GM03348 (cell line): ENCODE measurements at regions not wholly inside any gene's neighbourhood (a gene's known extent, or its start where the extent isn't known, plus 50 kb on each side); places are given as distances from the start of the nearest gene placed in this dataset.
"Not testable (repeated sequence)": the region's sequence is repeated elsewhere in the genome, so short reads cannot be mapped to it uniquely, and the experiment has no call there.

ENCODE experiments used
- DNase-seq: peaks from one replicate; pipeline ENCODE4 v3.0.0; 2012; ENCODE audit warnings: low spot score

DNA sequence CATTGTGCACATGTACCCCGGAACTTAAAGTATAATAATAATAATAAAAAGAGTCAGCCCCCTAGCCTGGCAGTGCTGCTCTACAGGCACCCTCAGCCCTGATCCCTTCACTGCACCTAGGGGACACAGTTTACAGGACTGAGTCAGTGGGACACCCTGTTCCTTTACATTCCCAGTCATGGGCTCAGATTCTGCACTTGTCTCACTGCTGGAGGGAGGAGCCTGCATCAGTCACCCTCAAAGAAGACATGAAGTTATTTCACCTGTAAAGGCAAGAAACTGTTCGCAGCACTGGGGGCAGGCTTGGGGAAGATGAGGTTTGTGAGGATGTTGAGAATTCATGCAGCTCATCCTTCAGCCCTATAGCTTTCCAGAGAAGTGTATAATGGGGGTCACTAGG is 50.7 kb upstream of the VPREB1 start:
- DNase-seq, result no peak

GRCh38 chr22:22193462-22193861 is 51.1 kb upstream of the VPREB1 start:
- not testable (repeated sequence) for DNase-seq

GRCh38 chr22:22193006-22193405 is 51.6 kb upstream of the VPREB1 start:
- not testable (repeated sequence) for DNase-seq

- DNase-seq, result not testable (repeated sequence)
These were observed 54.8 kb upstream of the VPREB1 start for GRCh38 chr22:22189796-22190195.

- not testable (repeated sequence) for DNase-seq
These were observed 56.7 kb upstream of the VPREB1 start for GRCh38 chr22:22187863-22188262.

- DNase-seq, result no peak
These were observed 57.3 kb upstream of the VPREB1 start for GRCh38 chr22:22187299-22187698.

- no peak for DNase-seq
These were observed 58.6 kb upstream of the VPREB1 start for GRCh38 chr22:22185844-22186499.

DNA sequence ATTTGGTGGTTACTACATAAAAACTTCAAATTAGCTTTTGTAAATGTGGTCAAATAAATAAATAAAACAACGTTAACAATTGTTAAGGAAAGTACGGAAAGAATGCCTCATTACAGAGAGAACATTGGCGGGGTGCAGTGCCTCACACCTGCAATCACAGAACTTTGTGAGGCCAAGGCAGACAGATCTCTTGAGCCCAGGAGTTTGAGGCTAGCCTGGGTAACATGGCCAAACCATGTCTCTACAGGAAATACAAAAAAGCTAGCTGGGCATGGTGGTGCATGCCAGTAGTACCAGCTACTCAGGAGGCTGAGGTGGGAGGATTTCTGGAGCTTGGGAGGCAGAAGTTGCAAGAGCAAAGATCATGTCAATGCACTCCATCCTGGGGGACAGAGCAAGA is 59.4 kb upstream of the VPREB1 start:
- no peak for DNase-seq

DNA sequence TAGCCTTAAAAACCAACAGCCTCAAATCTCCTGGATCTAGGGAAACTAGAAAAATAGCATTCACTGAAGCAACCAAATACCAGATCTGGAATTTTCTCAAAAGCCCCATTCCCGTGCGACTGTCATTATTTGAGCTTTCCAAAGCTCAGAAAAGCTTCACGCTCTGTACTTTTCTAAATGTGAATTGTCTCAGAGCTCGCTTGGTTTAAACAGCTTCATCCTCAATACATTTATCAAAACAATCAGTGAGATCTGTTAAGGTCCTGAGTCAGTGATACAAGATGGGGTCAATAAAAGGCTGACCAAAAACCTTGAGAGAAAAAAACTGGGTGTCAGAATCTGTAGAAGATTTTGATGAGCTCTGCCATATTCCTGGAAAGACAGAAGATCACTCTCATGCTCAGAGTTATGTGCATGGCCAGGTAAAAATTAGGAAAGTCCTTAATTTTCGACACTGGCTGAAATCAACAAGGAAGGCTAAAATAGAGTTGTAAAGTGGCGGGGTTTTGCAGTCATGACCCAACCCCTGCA is 60.2 kb upstream of the VPREB1 start:
- no peak for DNase-seq

GRCh38 chr22:22182990-22183264 is 61.7 kb upstream of the VPREB1 start:
- DNase-seq, result no peak

DNA sequence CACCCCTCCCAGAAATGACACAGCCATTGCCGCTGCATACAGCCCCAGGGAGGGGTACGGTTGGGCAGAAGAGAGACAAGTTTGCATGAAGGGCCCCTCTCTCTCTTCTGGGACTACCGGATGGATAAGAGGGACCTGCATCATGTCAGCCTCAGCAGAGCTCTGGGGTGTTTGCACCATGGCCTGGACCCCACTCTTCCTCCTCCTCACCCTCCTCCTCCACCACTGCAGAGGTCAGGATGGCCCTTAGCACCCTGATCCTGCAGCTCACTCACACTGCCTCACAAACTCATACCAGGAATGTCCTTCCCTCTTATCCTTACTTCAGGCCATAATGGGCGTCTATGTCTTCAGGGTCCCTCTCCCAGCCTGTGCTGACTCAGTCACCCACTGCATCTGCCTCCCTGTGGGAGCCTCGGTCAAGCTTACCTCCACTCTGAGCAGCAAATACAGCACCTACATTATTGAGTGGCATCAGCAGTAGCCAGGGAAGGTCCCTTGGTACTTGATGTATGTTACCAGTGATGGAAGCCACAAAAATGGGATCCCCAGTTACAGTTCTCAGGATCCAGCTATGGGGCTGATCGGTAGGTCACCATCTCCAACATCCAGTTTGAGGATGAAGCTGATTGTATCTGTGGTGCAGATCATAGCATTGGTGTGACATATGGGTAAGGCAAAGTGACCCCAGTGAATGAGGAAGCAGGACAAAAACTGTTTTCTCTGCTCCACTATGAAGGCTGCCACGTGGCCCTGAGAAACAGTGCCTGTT is 62.2 kb upstream of the VPREB1 start:
- DNase-seq, result no peak

- no peak for DNase-seq
These were observed 63.2 kb upstream of the VPREB1 start for GRCh38 chr22:22181341-22181850.

DNA sequence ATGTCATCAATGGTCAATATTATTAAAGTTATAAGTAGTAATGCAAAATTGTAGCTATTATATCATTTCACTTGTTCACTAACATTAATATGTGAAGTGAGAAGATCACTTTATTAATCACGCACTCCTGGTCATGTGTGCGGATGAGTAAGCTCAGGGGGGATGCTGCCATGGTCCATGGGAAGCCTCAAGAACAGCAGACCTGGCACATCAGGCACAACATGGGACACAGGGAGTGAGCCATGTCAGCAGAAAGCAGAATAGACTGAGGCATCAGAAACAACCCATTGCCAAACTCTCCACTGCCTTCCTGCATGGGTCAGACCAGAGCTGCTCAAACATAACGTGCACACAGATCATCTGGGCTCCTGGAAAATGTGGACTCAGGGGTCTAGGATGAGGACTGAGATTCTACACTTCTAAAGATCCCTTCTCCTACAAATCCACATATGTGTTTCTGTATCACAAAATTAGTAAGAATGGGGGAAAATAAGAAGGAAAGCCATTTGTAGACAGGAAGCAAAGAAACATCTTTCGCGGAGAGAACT is 63.8 kb upstream of the VPREB1 start:
- no peak for DNase-seq

DNA sequence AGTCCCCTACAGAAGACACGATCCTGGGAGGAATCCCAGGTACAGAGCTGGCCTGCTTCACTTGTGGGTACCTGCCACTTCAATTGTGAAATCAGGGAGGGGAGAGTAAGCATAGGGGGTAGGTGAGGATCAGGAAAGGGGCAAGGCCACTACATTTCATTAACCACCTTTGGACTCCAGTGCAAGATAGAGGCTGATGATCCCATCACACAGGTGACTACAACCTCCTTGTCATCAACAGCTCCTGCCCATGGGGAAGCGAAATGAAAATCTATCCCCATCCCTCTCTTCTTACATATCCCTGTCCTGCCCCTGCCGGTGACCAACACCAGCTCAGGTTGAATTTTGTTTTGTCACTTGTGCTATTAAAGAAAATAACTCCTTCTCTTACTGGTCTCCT is 64.7 kb upstream of the VPREB1 start:
- DNase-seq, result no peak

- no peak for DNase-seq
These were observed 65.6 kb upstream of the VPREB1 start for GRCh38 chr22:22178992-22179391.

- no peak for DNase-seq
These were observed 66.1 kb upstream of the VPREB1 start for GRCh38 chr22:22178355-22178965.

DNA sequence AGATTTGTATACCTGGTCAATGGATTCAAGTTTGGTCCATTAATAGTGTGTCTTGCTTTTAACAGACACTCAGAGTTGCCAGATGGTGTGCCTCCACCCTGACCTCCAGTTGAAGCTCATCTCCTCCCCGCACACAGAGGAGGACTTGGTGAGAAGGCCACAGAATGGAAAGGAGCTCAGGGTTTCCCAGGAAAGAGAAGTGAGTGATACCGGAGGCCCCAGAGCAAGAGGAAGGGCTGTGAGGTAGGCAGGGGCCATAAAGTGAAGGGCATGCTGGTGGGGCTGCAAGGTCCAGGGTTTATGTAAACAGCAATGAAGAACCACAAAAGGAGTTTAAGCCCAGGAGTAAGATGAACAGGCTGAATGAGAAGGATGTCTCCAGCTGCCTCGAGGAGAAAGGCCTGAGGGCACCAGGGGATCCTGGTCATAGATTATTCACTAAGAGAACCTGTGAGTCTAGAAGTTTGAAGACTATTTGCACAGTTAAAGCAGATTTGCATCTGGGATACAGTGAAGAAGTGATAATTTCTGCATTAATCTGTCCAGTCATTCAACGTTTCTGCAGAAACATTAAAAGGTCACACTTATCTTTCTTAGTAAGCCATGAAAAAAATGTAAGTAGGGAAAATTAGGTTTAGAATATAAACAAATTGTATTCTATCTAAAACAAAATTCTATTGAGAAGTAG is 67.5 kb upstream of the VPREB1 start:
- no peak for DNase-seq

DNA sequence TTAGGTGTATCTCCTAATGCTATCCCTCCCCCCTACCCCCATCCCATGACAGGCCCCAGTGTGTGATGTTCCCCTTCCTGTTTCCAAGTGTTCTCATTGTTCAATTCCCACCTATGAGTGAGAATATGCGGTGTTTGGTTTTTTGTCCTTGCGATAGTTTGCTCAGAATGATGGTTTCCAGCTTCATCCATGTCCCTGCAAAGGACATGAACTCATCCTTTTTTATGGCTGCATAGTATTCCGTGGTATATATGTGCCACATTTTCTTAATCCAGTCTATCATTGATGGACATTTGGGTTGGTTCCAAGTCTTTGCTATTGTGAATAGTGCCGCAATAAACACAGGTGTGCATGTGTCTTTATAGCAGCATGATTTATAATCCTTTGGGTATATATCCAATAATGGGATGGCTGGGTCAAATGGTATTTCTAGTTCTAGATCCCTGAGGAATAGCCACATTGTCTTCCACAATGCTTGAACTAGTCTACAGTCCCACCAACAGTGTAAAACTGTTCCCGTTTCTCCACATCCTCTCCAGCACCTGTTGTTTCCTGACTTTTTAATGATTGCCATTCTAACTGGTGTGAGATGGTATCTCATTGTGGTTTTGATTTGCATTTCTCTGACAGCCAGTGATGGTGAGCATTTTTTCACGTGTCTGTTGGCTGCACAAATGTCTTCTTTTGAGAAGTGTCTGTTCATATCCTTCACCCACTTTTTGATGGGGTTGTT is 71.5 kb upstream of the VPREB1 start:
- not testable (repeated sequence) for DNase-seq

- DNase-seq, result peak; percentile 26
These were observed 73.0 kb upstream of the VPREB1 start for GRCh38 chr22:22171357-22172218.

DNA sequence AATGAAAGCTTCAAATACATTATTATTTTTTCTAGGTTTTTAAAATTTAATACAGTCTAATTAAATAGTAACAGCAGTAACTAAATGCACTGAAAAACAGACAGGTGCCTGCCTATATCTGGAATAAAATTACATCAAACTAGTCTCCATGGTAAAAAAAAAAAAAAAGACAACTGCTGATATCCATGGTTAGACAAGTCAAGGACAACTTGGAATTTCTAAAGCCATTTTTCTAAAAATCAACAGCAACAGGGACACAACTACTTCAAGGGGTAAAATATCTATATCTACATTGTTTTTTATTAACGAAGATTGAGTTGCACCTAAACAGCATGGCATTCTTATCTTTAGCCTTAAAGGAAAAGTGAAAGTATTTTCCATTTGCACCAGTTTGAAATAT is 74.7 kb upstream of the VPREB1 start:
- no peak for DNase-seq
